HEK293 (cell line): ENCODE measurements at regions not wholly inside any gene's neighbourhood (a gene's known extent, or its start where the extent isn't known, plus 50 kb on each side); places are given as distances from the start of the nearest gene placed in this dataset.

Experiments
- CTCF ChIA-PET: fragments of 350-600 bp; formaldehyde crosslinking; extraction: SDS; loops from one replicate; lab custom pipeline; 2021; ENCODE audit warnings: antibody characterized with exemption; lab: Yijun Ruan, JAX
- POLR2A ChIA-PET: fragments of 300-600 bp; formaldehyde crosslinking; extraction: SDS; loops from one replicate; lab custom pipeline; 2020; ENCODE audit warnings: antibody characterized with exemption, inconsistent platforms; lab: Yijun Ruan, JAX
- H3K27ac ChIP-seq: fragments of 200-500 bp; sonication (Bioruptor generic); 2 replicates; pipeline ENCODE4 v1.5.1; 2014; ENCODE audit warnings: low read depth, low read length, control low read depth, inconsistent platforms; ENCODE audit errors: extremely low read depth
- H3K36me3 ChIP-seq, 2 experiments: fragments of 200-500 bp in 1 of 2; sonication (Bioruptor generic) in 1 of 2; 1 replicate in 1 of 2; 2 replicates in 1 of 2; pipeline ENCODE4 v1.5.1; 2014 to 2017; ENCODE audit warnings: inconsistent platforms in 2 of 2, low read length in 2 of 2; ENCODE audit not compliant: control insufficient read depth in 2 of 2, insufficient read depth in 1 of 2
- H3K4me1 ChIP-seq: fragments of 200-500 bp; sonication (Bioruptor generic); 2 replicates; pipeline ENCODE4 v1.5.1; 2014; ENCODE audit warnings: mild to moderate bottlenecking, low read length, inconsistent platforms; ENCODE audit not compliant: control insufficient read depth, insufficient read depth
- H3K4me3 ChIP-seq: 2 replicates; pipeline ENCODE4 v1.5.1; 2011; ENCODE audit warnings: low read depth, mild to moderate bottlenecking, control low read depth, low read length, moderate library complexity
- H3K9me3 ChIP-seq: fragments of 200-500 bp; sonication (Bioruptor generic); 2 replicates; pipeline ENCODE4 v1.5.1; 2014; ENCODE audit warnings: low read depth, low read length, inconsistent platforms; ENCODE audit not compliant: control insufficient read depth, insufficient read depth
- EGR2 ChIP-seq: fragments of 450-650 bp; formaldehyde crosslinking; IDR thresholded peaks from 2 replicates; pipeline ENCODE4 v1.5.1; 2016; ENCODE audit warnings: low read depth, missing biosample characterization, missing genetic modification characterization
- GLIS1 ChIP-seq: fragments of 450-650 bp; formaldehyde crosslinking; IDR thresholded peaks from 2 replicates; pipeline ENCODE4 v1.5.1; 2016; ENCODE audit warnings: missing biosample characterization, missing genetic modification characterization
- MYNN ChIP-seq: fragments of 450-650 bp; formaldehyde crosslinking; IDR thresholded peaks from 2 replicates; pipeline ENCODE4 v1.5.1; 2016; ENCODE audit warnings: missing biosample characterization, missing genetic modification characterization, borderline replicate concordance
- RBAK ChIP-seq: fragments of 450-650 bp; formaldehyde crosslinking; IDR thresholded peaks from 2 replicates; pipeline ENCODE4 v1.5.1; 2016; ENCODE audit warnings: missing biosample characterization, missing genetic modification characterization
- SCRT2 ChIP-seq: fragments of 450-650 bp; formaldehyde crosslinking; IDR thresholded peaks from 2 replicates; pipeline ENCODE4 v1.5.1; 2016; ENCODE audit warnings: missing biosample characterization, missing genetic modification characterization
- ZBTB1 ChIP-seq: fragments of 450-650 bp; formaldehyde crosslinking; IDR thresholded peaks from 2 replicates; pipeline ENCODE4 v1.5.1; 2016; ENCODE audit warnings: missing biosample characterization, missing genetic modification characterization
- ZBTB8A ChIP-seq: fragments of 450-650 bp; formaldehyde crosslinking; IDR thresholded peaks from 2 replicates; pipeline ENCODE4 v1.5.1; 2016; ENCODE audit warnings: missing biosample characterization, missing genetic modification characterization
- ZFP3 ChIP-seq: fragments of 450-650 bp; formaldehyde crosslinking; IDR thresholded peaks from 2 replicates; pipeline ENCODE4 v1.5.1; 2016; ENCODE audit warnings: low read depth, missing biosample characterization, missing genetic modification characterization
- ZNF114 ChIP-seq: fragments of 450-650 bp; formaldehyde crosslinking; IDR thresholded peaks from 2 replicates; pipeline ENCODE4 v1.5.0; 2017; ENCODE audit warnings: missing biosample characterization, missing genetic modification characterization
- ZNF132 ChIP-seq: fragments of 450-650 bp; formaldehyde crosslinking; IDR thresholded peaks from 2 replicates; pipeline ENCODE4 v1.5.1; 2017; ENCODE audit warnings: missing biosample characterization, missing genetic modification characterization, borderline replicate concordance
- ZNF16 ChIP-seq: fragments of 450-650 bp; formaldehyde crosslinking; IDR thresholded peaks from 2 replicates; pipeline ENCODE4 v1.5.1; 2016; ENCODE audit warnings: low read depth, missing biosample characterization, missing genetic modification characterization
- ZNF19 ChIP-seq: fragments of 450-650 bp; formaldehyde crosslinking; IDR thresholded peaks from 2 replicates; pipeline ENCODE4; 2016; ENCODE audit warnings: missing biosample characterization, missing genetic modification characterization, low read depth
- ZNF2 ChIP-seq: fragments of 450-650 bp; formaldehyde crosslinking; IDR thresholded peaks from 2 replicates; pipeline ENCODE4 v1.5.1; 2016; ENCODE audit warnings: missing biosample characterization, missing genetic modification characterization
- ZNF239 ChIP-seq: fragments of 450-650 bp; formaldehyde crosslinking; IDR thresholded peaks from 2 replicates; pipeline ENCODE4 v1.5.1; 2016; ENCODE audit warnings: missing biosample characterization, missing genetic modification characterization
- ZNF266 ChIP-seq: fragments of 450-650 bp; formaldehyde crosslinking; IDR thresholded peaks from 2 replicates; pipeline ENCODE4 v1.5.1; 2016; ENCODE audit warnings: missing biosample characterization, missing genetic modification characterization, low read depth
- ZNF394 ChIP-seq: fragments of 450-650 bp; formaldehyde crosslinking; IDR thresholded peaks from 2 replicates; pipeline ENCODE4 v1.5.1; 2016; ENCODE audit warnings: missing biosample characterization, missing genetic modification characterization, mild to moderate bottlenecking, moderate library complexity, borderline replicate concordance
- ZNF423 ChIP-seq: fragments of 450-650 bp; formaldehyde crosslinking; IDR thresholded peaks from 2 replicates; pipeline ENCODE4 v1.5.1; 2016; ENCODE audit warnings: missing biosample characterization, missing genetic modification characterization
- ZNF571 ChIP-seq: fragments of 450-650 bp; formaldehyde crosslinking; IDR thresholded peaks from 2 replicates; pipeline ENCODE4 v1.5.0; 2017; ENCODE audit warnings: missing biosample characterization, missing genetic modification characterization
- ZNF654 ChIP-seq: fragments of 450-650 bp; formaldehyde crosslinking; IDR thresholded peaks from 2 replicates; pipeline ENCODE4 v1.5.1; 2016; ENCODE audit warnings: low read depth, missing biosample characterization, missing genetic modification characterization
- ZNF660 ChIP-seq: fragments of 450-650 bp; IDR thresholded peaks from 2 replicates; pipeline ENCODE4 v1.5.1; 2018; ENCODE audit warnings: missing biosample characterization, mild to moderate bottlenecking, missing genetic modification characterization
- ZNF677 ChIP-seq: fragments of 450-650 bp; IDR thresholded peaks from 2 replicates; pipeline ENCODE4 v1.5.0; 2018; ENCODE audit warnings: missing biosample characterization, mild to moderate bottlenecking, missing genetic modification characterization, moderate library complexity
- ZNF707 ChIP-seq: fragments of 450-650 bp; formaldehyde crosslinking; IDR thresholded peaks from 2 replicates; pipeline ENCODE4 v1.5.1; 2016; ENCODE audit warnings: missing biosample characterization, missing genetic modification characterization
- ZNF76 ChIP-seq: fragments of 450-650 bp; formaldehyde crosslinking; IDR thresholded peaks from 2 replicates; pipeline ENCODE4; 2016; ENCODE audit warnings: low read depth, missing biosample characterization, missing genetic modification characterization, borderline replicate concordance
- ZNF777 ChIP-seq: fragments of 450-650 bp; formaldehyde crosslinking; IDR thresholded peaks from 2 replicates; pipeline ENCODE4 v1.5.1; 2017; ENCODE audit warnings: missing biosample characterization, missing genetic modification characterization, borderline replicate concordance
- ZNF791 ChIP-seq: fragments of 450-650 bp; formaldehyde crosslinking; IDR thresholded peaks from 2 replicates; pipeline ENCODE4 v1.5.1; 2016; ENCODE audit warnings: missing biosample characterization, missing genetic modification characterization
- TF ChIP-seq, protein P1 (sequence below): fragments of 450-650 bp; formaldehyde crosslinking; IDR thresholded peaks from 2 replicates; pipeline ENCODE4 v1.5.1; 2016; ENCODE audit warnings: missing biosample characterization, missing genetic modification characterization, low read depth
- TF ChIP-seq, protein P2 (sequence below): fragments of 450-650 bp; formaldehyde crosslinking; IDR thresholded peaks from 2 replicates; pipeline ENCODE4 v1.5.1; 2017; ENCODE audit warnings: missing biosample characterization, missing genetic modification characterization
- TF ChIP-seq, protein P3 (sequence below): fragments of 450-650 bp; formaldehyde crosslinking; IDR thresholded peaks from 2 replicates; pipeline ENCODE4 v1.5.1; 2016; ENCODE audit warnings: missing biosample characterization, missing genetic modification characterization
- TF ChIP-seq, protein P4 (sequence below): fragments of 450-650 bp; formaldehyde crosslinking; IDR thresholded peaks from 2 replicates; pipeline ENCODE4 v1.5.1; 2016; ENCODE audit warnings: missing biosample characterization, missing genetic modification characterization
- TF ChIP-seq, protein P5 (sequence below): fragments of 450-650 bp; formaldehyde crosslinking; optimal IDR thresholded peaks from 2 replicates; pipeline ENCODE3; 2016; ENCODE audit warnings: missing biosample characterization, mild to moderate bottlenecking, missing genetic modification characterization

DNA sequence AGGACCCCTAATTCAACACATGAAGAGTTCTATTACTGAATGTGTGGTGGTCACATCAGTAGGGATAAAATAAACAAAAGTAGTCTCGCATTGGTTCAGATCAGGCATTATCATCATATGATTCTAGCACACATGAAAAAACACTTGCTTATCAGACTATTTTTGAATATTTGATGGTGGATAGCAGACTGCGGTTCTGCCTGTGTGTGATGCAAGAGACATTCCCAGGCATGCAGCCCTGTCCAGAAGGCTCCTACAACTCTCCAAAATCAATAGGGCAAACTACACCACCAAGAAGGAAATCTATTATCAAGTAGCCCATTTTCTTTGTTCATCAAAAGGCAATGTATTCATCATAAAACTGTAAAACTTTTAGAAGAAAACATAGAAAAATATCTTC lies 304.7 kb downstream of the DUSP10 start:
- Histone ChIP-seq H3K4me3 (no peak overlapping the region), H3K27ac (no peak overlapping the region), H3K36me3 (no peaks in the 10 kb centered on the region), H3K4me1 (no peaks in the 10 kb centered on the region), H3K9me3 (no peaks in the 10 kb centered on the region)
- no peak for TF ChIP-seq ZNF791 (tag by site-specific recombination)
- no peak for TF ChIP-seq ZBTB1 (tag by site-specific recombination)
- no peak for TF ChIP-seq ZNF777 (tag by site-specific recombination)
- TF ChIP-seq EGR2 (tag by site-specific recombination), result no peak
- TF ChIP-seq ZNF16 (tag by site-specific recombination), result no peak
- TF ChIP-seq ZNF76, result no peak
- TF ChIP-seq RBAK (tag by site-specific recombination), result no peak
- TF ChIP-seq ZNF654, result no peak
- TF ChIP-seq MYNN, result no peak
- TF ChIP-seq ZNF394 (tag by site-specific recombination), result no peak
- TF ChIP-seq ZNF266 (tag by site-specific recombination), result no peak
- no peak for TF ChIP-seq ZNF571 (tag by site-specific recombination)
- TF ChIP-seq, protein P1, sequence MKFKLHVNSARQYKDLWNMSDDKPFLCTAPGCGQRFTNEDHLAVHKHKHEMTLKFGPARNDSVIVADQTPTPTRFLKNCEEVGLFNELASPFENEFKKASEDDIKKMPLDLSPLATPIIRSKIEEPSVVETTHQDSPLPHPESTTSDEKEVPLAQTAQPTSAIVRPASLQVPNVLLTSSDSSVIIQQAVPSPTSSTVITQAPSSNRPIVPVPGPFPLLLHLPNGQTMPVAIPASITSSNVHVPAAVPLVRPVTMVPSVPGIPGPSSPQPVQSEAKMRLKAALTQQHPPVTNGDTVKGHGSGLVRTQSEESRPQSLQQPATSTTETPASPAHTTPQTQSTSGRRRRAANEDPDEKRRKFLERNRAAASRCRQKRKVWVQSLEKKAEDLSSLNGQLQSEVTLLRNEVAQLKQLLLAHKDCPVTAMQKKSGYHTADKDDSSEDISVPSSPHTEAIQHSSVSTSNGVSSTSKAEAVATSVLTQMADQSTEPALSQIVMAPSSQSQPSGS (tag by site-specific recombination), result no peak
- TF ChIP-seq, protein P2, sequence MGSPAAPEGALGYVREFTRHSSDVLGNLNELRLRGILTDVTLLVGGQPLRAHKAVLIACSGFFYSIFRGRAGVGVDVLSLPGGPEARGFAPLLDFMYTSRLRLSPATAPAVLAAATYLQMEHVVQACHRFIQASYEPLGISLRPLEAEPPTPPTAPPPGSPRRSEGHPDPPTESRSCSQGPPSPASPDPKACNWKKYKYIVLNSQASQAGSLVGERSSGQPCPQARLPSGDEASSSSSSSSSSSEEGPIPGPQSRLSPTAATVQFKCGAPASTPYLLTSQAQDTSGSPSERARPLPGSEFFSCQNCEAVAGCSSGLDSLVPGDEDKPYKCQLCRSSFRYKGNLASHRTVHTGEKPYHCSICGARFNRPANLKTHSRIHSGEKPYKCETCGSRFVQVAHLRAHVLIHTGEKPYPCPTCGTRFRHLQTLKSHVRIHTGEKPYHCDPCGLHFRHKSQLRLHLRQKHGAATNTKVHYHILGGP (tag by site-specific recombination), result no peak
- no peak for TF ChIP-seq ZNF114 (tag by site-specific recombination)
- no peak for TF ChIP-seq ZNF239 (tag by site-specific recombination)
- TF ChIP-seq, protein P3, sequence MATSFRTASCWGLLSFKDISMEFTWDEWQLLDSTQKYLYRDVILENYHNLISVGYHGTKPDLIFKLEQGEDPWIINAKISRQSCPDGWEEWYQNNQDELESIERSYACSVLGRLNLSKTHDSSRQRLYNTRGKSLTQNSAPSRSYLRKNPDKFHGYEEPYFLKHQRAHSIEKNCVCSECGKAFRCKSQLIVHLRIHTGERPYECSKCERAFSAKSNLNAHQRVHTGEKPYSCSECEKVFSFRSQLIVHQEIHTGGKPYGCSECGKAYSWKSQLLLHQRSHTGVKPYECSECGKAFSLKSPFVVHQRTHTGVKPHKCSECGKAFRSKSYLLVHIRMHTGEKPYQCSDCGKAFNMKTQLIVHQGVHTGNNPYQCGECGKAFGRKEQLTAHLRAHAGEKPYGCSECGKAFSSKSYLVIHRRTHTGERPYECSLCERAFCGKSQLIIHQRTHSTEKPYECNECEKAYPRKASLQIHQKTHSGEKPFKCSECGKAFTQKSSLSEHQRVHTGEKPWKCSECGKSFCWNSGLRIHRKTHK (tag by site-specific recombination), result no peak
- TF ChIP-seq ZBTB8A (tag by site-specific recombination), result no peak
- CTCF ChIA-PET, result no interaction called here
- POLR2A ChIA-PET, result no interaction called here

DNA sequence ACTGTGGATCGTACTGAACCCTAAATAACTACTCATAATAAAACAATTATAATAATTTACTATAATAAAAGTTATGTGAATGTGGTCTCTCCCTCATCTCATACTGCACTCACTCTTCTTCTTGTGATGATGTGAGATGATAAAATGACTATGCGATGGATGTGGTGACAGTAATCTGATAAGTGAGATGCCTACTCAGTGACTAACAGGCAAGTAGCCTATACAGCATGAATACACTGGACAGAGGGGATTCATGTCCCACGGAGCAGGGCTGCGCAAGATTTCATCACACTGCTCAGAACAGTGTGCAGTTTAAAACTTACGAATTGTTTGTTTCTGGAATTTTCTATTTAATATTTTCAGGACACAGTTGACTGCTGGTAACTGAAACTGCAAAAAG lies 304.0 kb downstream of the DUSP10 start:
- Histone ChIP-seq H3K9me3 (no peaks in the 10 kb centered on the region), H3K4me3 (no peak overlapping the region), H3K4me1 (no peaks in the 10 kb centered on the region), H3K27ac (no peak overlapping the region), H3K36me3 (no peaks in the 10 kb centered on the region)
- CTCF ChIA-PET, result interaction anchor here (2.1 kb wide), 1 partner anchor 174 kb away, joined by 14 read pairs; no protein-coding TSS in a partner anchor
- POLR2A ChIA-PET, result no interaction called here
- no peak for TF ChIP-seq ZNF660 (tag by site-specific recombination)
- no peak for TF ChIP-seq ZNF132 (tag by site-specific recombination)
- TF ChIP-seq ZNF423 (tag by site-specific recombination), result no peak
- TF ChIP-seq, protein P4, sequence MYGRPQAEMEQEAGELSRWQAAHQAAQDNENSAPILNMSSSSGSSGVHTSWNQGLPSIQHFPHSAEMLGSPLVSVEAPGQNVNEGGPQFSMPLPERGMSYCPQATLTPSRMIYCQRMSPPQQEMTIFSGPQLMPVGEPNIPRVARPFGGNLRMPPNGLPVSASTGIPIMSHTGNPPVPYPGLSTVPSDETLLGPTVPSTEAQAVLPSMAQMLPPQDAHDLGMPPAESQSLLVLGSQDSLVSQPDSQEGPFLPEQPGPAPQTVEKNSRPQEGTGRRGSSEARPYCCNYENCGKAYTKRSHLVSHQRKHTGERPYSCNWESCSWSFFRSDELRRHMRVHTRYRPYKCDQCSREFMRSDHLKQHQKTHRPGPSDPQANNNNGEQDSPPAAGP (tag by site-specific recombination), result no peak
- no peak for TF ChIP-seq ZFP3 (tag by site-specific recombination)
- TF ChIP-seq, protein P1 (tag by site-specific recombination), result no peak
- no peak for TF ChIP-seq ZNF677 (tag by site-specific recombination)
- TF ChIP-seq GLIS1 (tag by site-specific recombination), result no peak
- TF ChIP-seq ZNF707 (tag by site-specific recombination), result no peak
- no peak for TF ChIP-seq SCRT2
- no peak for TF ChIP-seq ZNF2 (tag by site-specific recombination)
- no peak for TF ChIP-seq ZNF19 (tag by site-specific recombination)
- TF ChIP-seq, protein P5, sequence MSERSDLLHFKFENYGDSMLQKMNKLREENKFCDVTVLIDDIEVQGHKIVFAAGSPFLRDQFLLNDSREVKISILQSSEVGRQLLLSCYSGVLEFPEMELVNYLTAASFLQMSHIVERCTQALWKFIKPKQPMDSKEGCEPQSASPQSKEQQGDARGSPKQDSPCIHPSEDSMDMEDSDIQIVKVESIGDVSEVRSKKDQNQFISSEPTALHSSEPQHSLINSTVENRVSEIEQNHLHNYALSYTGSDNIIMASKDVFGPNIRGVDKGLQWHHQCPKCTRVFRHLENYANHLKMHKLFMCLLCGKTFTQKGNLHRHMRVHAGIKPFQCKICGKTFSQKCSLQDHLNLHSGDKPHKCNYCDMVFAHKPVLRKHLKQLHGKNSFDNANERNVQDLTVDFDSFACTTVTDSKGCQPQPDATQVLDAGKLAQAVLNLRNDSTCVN (tag by site-specific recombination), result no peak
